Esophagus muscularis mucosa (tissue), 4 donors: ENCODE measurements at regions not wholly inside any gene's neighbourhood (a gene's known extent, or its start where the extent isn't known, plus 50 kb on each side); places are given as distances from the start of the nearest gene placed in this dataset.

Experiments used
- DNase-seq: peaks from one replicate; pipeline ENCODE4 v3.0.0-alpha.2; 2017; ENCODE audit errors: extremely low spot score
- H3K27ac ChIP-seq, 4 donors: fragments of 200-600 bp; sonication (generic); replicated peaks in 1 of 4; 1 replicate in 3 of 4; 2 replicates in 1 of 4; pipeline ENCODE4 v1.5.1; 2016 to 2019; ENCODE audit warnings: mild to moderate bottlenecking in 1 of 4
- H3K27me3 ChIP-seq, 4 donors: fragments of 200-600 bp; sonication (generic); one replicate each; pipeline versions ENCODE4 v1.5.1 to v1.6.0; 2016 to 2019
- H3K36me3 ChIP-seq, 4 donors: fragments of 200-600 bp; sonication (generic); one replicate each; pipeline ENCODE4 v1.5.1; 2016 to 2019
- H3K4me1 ChIP-seq, 4 donors: fragments of 200-600 bp; sonication (generic); one replicate each; pipeline ENCODE4 v1.5.1; 2016 to 2019
- H3K4me3 ChIP-seq, 4 donors: fragments of 200-600 bp; sonication (generic); 1 replicate in 2 of 4; 2 replicates in 2 of 4; pipeline ENCODE4 v1.5.1; 2016 to 2019; ENCODE audit warnings: mild to moderate bottlenecking in 4 of 4, moderate library complexity in 1 of 4
- H3K9me3 ChIP-seq, 4 donors: fragments of 200-600 bp; sonication (generic); 1 replicate in 3 of 4; 2 replicates in 1 of 4; pipeline ENCODE4 v1.5.1; 2016 to 2019
- EP300 ChIP-seq: sonication (generic); formaldehyde crosslinking; IDR thresholded peaks from one replicate; pipeline ENCODE4 v1.6.1; 2017; ENCODE audit warnings: antibody characterized with exemption
- POLR2A ChIP-seq: fragments of 450-650 bp; IDR thresholded peaks from one replicate; pipeline ENCODE4 v1.6.1; 2017; ENCODE audit warnings: antibody characterized with exemption, moderate library complexity, mild to moderate bottlenecking, low read depth
- POLR2AphosphoS5 ChIP-seq, 2 donors: sonication (generic); formaldehyde crosslinking; IDR thresholded peaks; one replicate each; pipeline ENCODE4 v1.6.1; 2017; ENCODE audit warnings: antibody characterized with exemption in 2 of 2
- whole genome bisulfite sequencing: methylation state at CpG from one replicate; pipeline ENCODE4 v1.1.5; 2018; 5-methylcytosine and 5-hydroxymethylcytosine counted together
- intact Hi-C: fragments of 100-400 bp; cut with DNase I; formaldehyde crosslinking; loops from one replicate; pipeline ENCODE4 v1.15.1; 2023
- TF ChIP-seq, protein P1 (sequence below), 3 experiments: fragments of 200-600 bp in 2 of 3; fragments of 450-650 bp in 1 of 3; sonication (generic) in 2 of 3; IDR thresholded peaks; one replicate each; pipeline ENCODE4 v1.5.1; 2017 to 2019; ENCODE audit warnings: antibody characterized with exemption in 3 of 3, mild to moderate bottlenecking in 2 of 3, moderate library complexity in 1 of 3

DNA sequence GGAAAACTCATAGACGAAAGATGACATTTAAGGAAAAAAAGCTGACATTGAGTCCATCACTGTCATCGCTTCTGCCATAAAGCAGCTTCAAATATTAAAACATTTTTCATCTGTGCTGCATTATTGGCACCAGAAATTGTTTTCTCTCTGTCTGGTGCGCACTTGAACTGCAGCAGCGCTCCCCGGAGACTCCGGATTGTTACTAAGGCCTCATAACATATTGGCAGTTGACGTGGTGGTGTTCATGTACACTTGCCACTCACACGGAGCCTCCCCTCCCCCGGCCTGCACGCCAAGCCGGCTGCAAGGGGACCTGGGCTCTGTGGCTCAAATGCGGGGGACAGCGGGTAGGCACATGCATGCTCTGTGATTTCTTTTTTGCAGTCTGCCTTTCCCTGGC, 203.2 kb downstream of the TSHZ3 start:
- TF ChIP-seq EP300 = no peak
- TF ChIP-seq POLR2A = no peak
- no peak for TF ChIP-seq POLR2AphosphoS5 (IDR thresholded peaks at IDR 0.05)
- TF ChIP-seq, protein P1, sequence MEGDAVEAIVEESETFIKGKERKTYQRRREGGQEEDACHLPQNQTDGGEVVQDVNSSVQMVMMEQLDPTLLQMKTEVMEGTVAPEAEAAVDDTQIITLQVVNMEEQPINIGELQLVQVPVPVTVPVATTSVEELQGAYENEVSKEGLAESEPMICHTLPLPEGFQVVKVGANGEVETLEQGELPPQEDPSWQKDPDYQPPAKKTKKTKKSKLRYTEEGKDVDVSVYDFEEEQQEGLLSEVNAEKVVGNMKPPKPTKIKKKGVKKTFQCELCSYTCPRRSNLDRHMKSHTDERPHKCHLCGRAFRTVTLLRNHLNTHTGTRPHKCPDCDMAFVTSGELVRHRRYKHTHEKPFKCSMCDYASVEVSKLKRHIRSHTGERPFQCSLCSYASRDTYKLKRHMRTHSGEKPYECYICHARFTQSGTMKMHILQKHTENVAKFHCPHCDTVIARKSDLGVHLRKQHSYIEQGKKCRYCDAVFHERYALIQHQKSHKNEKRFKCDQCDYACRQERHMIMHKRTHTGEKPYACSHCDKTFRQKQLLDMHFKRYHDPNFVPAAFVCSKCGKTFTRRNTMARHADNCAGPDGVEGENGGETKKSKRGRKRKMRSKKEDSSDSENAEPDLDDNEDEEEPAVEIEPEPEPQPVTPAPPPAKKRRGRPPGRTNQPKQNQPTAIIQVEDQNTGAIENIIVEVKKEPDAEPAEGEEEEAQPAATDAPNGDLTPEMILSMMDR (IDR thresholded peaks at IDR 0.05) = no peak
- DNase-seq = no peak
- no peaks in the 10 kb centered on the region for H3K4me1 ChIP-seq
- H3K27ac ChIP-seq = no peak overlapping the region
- H3K9me3 ChIP-seq = no peaks in the 10 kb centered on the region
- intact Hi-C loops = no loop called here
- no peaks in the 10 kb centered on the region for H3K36me3 ChIP-seq
- H3K4me3 ChIP-seq = no peak overlapping the region
- no peaks in the 10 kb centered on the region for H3K27me3 ChIP-seq
- WGBS = 89% methylated on average over 9 of the region's 13 CpGs

DNA sequence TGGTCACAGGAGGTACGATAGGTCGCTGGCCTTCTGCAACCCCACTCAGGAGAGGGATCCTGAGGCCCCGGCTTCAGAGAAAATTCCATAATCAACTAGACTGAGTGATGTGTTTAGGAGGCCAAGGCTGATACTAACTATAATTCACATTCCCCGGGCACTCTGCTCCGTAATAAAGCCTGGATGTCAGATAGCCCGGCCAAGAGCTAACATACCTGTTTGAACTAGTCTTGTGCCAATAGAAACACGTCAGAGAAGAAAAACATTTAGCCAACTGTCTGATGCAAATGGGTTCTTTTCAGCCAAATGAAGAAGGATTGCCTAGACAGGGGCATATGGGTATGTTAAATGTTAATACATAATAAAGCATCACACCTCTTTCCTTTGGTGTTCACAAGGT, 204.2 kb downstream of the TSHZ3 start:
- intact Hi-C loops = no loop called here
- Histone ChIP-seq H3K4me1 (no peaks in the 10 kb centered on the region), H3K27me3 (no peaks in the 10 kb centered on the region), H3K27ac (no peak overlapping the region), H3K36me3 (no peaks in the 10 kb centered on the region), H3K9me3 (no peaks in the 10 kb centered on the region), H3K4me3 (no peak overlapping the region)
- DNase-seq = no peak
- WGBS = 72% methylated on average over 7 of the region's 7 CpGs
- TF ChIP-seq POLR2AphosphoS5 (IDR thresholded peaks at IDR 0.05) = no peak
- TF ChIP-seq EP300 = no peak
- TF ChIP-seq, protein P1 (IDR thresholded peaks at IDR 0.05) = no peak
- no peak for TF ChIP-seq POLR2A

DNA sequence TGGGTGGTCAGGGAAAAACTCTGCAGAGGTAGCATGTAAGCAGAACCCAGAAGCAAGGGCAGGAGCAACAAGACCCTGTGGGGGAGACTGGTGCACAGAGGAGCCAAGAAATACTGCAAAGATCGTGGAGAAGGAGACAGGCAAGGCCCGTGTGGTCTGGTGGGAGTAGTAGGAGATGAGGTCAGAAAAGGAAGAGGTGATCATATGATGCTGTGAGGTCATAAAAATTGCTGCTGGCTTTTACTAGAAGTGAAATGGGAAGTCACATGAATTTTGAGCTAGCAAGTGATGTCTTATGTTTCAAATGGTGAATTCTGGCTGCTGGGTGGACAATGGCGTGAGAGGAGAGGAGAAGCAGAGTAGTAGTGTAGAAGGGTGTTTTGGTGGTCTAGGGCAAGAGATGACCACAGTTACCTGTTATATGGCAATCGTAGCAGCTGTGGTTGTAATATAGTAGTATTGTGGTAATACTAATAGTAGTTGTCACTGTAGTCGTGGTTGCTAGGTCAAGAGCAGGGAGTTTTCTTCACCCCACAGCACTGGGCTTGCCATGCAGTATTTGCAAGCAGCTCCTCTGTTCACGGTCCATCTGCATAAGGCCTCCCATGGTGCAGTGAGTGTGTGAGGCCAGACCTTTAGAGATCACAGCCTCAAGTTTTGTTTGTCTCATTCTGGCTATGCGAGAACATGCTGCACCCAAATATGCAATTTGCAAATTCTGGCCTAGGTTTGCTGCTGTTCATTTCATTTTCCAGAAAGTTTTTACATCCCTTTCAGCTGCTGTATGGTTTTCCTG, 205.0 kb downstream of the TSHZ3 start:
- Histone ChIP-seq H3K9me3 (no peaks in the 10 kb centered on the region), H3K4me1 (no peaks in the 10 kb centered on the region), H3K36me3 (no peaks in the 10 kb centered on the region), H3K27ac (no peak overlapping the region), H3K27me3 (no peaks in the 10 kb centered on the region), H3K4me3 (no peak overlapping the region)
- no peak for TF ChIP-seq POLR2A
- TF ChIP-seq, protein P1 (IDR thresholded peaks at IDR 0.05) = no peak
- TF ChIP-seq EP300 = no peak
- no peak for TF ChIP-seq POLR2AphosphoS5 (IDR thresholded peaks at IDR 0.05)
- WGBS = 94% methylated on average over 7 of the region's 7 CpGs
- intact Hi-C loops = no loop called here
- no peak for DNase-seq

DNA sequence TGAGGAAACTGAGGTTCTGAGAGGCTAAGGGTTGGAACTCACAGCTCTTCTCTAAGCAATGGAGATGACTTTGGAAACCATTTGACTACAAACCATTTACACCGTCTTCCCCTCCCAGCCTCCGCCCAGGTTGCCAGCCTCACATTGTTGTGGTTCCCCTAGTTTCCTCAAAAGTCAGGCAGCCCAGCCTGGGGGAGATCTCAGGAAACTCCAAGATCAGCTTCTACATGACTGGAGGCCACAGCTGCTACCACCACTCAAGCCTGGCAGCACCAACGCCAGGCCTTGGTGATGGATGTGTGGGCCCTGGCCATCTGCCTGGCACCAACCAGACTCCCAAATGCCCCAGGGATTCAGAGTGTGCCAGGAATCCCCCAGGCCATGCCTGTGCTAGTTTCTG, 207.9 kb downstream of the TSHZ3 start:
- no peaks in the 10 kb centered on the region for H3K4me1 ChIP-seq
- no peak for TF ChIP-seq POLR2A
- TF ChIP-seq POLR2AphosphoS5 (IDR thresholded peaks at IDR 0.05) = no peak
- TF ChIP-seq, protein P1 (IDR thresholded peaks at IDR 0.05) = no peak
- no peak for TF ChIP-seq EP300
- H3K27ac ChIP-seq = no peak overlapping the region
- WGBS = 89% methylated on average over 3 of the region's 3 CpGs
- H3K9me3 ChIP-seq = no peaks in the 10 kb centered on the region
- no peak overlapping the region for H3K4me3 ChIP-seq
- no peak for DNase-seq
- intact Hi-C loops = no loop called here
- no peaks in the 10 kb centered on the region for H3K27me3 ChIP-seq
- H3K36me3 ChIP-seq = no peaks in the 10 kb centered on the region

DNA sequence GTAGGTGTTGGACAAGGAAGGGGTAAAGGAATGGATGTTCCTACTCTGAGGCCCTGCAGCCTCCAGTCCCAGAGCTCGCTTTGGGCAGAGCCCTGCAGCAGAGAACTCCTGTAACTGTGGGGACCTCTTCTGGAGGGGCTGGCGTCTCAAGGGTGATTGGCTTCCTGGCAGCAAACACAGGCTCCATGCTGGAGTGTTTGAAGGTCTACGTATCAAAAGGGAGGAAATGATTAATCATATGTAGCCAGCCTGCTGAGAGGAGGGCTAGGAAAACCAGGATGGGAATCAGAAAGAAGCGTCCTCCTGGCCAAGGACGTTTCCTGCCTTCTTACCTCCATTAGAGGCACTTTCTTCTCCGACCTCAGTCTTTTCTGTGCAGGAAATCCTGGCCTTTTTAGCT, 208.5 kb downstream of the TSHZ3 start:
- 65% methylated on average over 6 of the region's 6 CpGs for WGBS
- no peaks in the 10 kb centered on the region for H3K27me3 ChIP-seq
- no peak overlapping the region for H3K4me3 ChIP-seq
- no peaks in the 10 kb centered on the region for H3K9me3 ChIP-seq
- TF ChIP-seq EP300 = no peak
- TF ChIP-seq, protein P1 (IDR thresholded peaks at IDR 0.05) = no peak
- TF ChIP-seq POLR2AphosphoS5 (IDR thresholded peaks at IDR 0.05) = no peak
- no peak for TF ChIP-seq POLR2A
- no peak for DNase-seq
- intact Hi-C loops = no loop called here
- H3K36me3 ChIP-seq = no peaks in the 10 kb centered on the region
- H3K4me1 ChIP-seq = no peaks in the 10 kb centered on the region
- no peak overlapping the region for H3K27ac ChIP-seq
